Osteocyte (in vitro differentiated cells): ENCODE measurements at regions not wholly inside any gene's neighbourhood (a gene's known extent, or its start where the extent isn't known, plus 50 kb on each side); places are given as distances from the start of the nearest gene placed in this dataset.

Source experiments
- DNase-seq: peaks from one replicate; pipeline ENCODE4 v3.0.0; 2021; ENCODE audit warnings: mixed read lengths; ENCODE audit not compliant: unreplicated experiment; ENCODE audit errors: extremely low spot score
- H3K27ac Mint-ChIP-seq: one replicate; pipeline ENCODE4 v1.8.0; 2021; ENCODE audit warnings: mild to moderate bottlenecking, mixed read lengths; ENCODE audit not compliant: unreplicated experiment
- H3K27me3 Mint-ChIP-seq: one replicate; pipeline ENCODE4 v1.8.0; 2021; ENCODE audit warnings: mixed read lengths; ENCODE audit not compliant: unreplicated experiment
- H3K36me3 Mint-ChIP-seq: one replicate; pipeline ENCODE4 v1.8.0; 2021; ENCODE audit warnings: mixed read lengths; ENCODE audit not compliant: unreplicated experiment
- H3K4me1 Mint-ChIP-seq: one replicate; pipeline ENCODE4 v1.8.0; 2021; ENCODE audit warnings: mixed read lengths; ENCODE audit not compliant: unreplicated experiment
- H3K4me3 Mint-ChIP-seq: one replicate; pipeline ENCODE4 v1.8.0; 2021; ENCODE audit warnings: mild to moderate bottlenecking, moderate library complexity, mixed read lengths; ENCODE audit not compliant: unreplicated experiment
- H3K9me3 Mint-ChIP-seq: one replicate; pipeline ENCODE4 v1.8.0; 2021; ENCODE audit warnings: mixed read lengths; ENCODE audit not compliant: unreplicated experiment
- CTCF ChIP-seq: fragments of 200-600 bp; sonication (generic); IDR thresholded peaks from 2 replicates; pipeline ENCODE4 v1.5.0; 2021; ENCODE audit warnings: antibody characterized with exemption, mild to moderate bottlenecking, moderate library complexity

DNA sequence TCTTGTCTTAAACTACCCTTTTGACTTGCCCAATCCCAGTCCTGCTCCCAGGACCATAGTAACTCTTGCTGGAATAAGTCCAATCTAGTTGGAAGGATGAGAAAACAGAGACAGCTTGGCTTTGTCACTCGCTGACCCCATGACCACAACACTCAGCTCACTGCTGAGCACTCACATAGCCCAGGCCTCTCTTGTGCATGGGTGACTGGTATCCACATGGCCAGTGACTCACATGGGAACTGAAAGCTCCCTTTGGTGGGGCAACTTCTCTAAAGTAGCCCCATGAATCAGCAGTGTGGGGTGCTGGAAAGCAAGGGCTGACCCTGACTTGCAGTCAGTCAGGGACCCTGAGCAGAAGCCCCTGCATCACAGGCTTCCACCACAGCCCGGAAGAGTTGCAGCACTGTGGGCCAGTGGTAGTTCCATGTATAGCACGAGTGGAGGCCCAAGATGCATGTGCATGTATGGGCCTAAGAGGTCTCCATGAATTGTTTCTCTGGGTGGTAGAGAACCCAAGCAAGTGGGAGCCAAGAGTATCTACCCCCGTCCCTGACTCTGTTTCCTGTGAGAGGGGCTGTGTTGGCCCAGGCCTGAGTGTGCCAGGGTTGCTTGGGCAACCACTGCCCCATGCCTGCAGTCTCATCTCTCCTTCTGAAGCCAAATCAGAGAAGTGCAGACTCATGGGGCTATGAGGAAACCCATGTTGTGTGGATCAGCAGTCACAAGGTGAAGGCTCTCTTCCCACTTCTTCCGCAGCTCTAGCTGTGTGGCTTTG is 62.1 kb upstream of the XCR1 start:
- no peaks in the 10 kb centered on the region for H3K9me3 Mint-ChIP-seq
- H3K27ac Mint-ChIP-seq: no peak overlapping the region
- H3K36me3 Mint-ChIP-seq: no peaks in the 10 kb centered on the region
- H3K4me1 Mint-ChIP-seq: no peaks in the 10 kb centered on the region
- TF ChIP-seq CTCF: no peak
- H3K4me3 Mint-ChIP-seq: no peak overlapping the region
- peaks cover 17% of the 10 kb centered on the region for H3K27me3 Mint-ChIP-seq
- DNase-seq: no peak

DNA sequence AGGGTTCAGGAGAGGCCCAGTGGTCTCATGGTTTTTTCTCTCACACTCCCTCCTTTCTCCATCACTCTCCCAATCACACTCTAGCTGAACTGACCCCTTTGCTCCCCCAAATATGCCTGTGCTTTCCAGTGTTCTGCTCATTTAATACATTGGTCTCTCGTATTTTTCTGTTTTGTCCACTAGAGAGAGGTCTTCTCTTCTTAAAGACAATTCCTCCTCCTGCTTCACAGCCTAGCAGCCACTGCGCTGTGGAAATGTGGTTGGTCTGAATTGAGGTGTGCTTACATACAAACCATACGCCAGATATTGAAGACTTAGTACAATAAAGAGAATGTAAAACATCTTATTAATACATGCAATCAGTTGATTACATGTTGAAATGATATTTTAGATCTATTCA is 60.6 kb upstream of the XCR1 start:
- Mint-ChIP-seq H3K36me3 (no peaks in the 10 kb centered on the region), H3K4me3 (no peak overlapping the region), H3K4me1 (no peaks in the 10 kb centered on the region), H3K27me3 (peaks cover 19% of the 10 kb centered on the region), H3K9me3 (no peaks in the 10 kb centered on the region), H3K27ac (no peak overlapping the region)
- TF ChIP-seq CTCF: peak; percentile 17
- no peak for DNase-seq

DNA sequence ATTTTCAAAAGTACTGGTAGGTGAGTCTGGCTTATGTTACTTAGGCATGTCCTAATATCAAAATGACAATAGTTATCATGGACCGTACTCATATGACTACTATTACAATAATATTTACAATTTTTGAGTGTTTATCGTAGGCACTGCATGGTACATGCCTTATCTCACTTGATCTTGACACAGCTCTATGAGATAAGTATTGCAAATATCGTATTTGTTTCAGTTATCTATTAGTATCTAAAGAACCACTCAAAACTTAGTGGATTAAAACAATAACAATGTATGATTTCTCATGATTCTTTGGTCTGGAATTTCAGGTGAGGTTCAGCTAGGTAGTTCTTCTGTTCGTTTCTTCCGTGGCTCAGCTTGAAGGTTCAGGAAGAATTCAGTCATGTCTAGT is 59.7 kb upstream of the XCR1 start:
- no peaks in the 10 kb centered on the region for H3K36me3 Mint-ChIP-seq
- no peaks in the 10 kb centered on the region for H3K4me1 Mint-ChIP-seq
- H3K27ac Mint-ChIP-seq: no peak overlapping the region
- H3K27me3 Mint-ChIP-seq: peaks cover 19% of the 10 kb centered on the region
- no peak for DNase-seq
- H3K9me3 Mint-ChIP-seq: no peaks in the 10 kb centered on the region
- H3K4me3 Mint-ChIP-seq: no peak overlapping the region
- TF ChIP-seq CTCF: no peak

DNA sequence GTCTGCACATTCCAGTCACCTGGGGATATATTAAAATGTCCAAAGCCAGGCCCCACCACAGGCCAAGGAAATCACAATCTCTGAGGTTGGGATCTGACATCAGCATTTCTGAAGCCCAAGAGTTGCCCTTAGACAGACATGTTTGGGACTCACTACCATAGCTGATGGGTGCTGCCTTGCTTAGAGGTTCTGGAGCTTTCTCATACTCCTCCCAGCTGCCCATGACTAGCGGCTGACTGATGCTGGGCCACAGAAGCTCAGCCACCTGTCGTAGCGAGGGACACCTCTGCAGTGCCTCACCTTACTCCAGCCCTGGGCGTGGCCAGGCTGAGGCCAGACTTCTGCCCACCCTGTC is 58.8 kb upstream of the XCR1 start:
- Mint-ChIP-seq H3K9me3 (no peaks in the 10 kb centered on the region), H3K36me3 (no peaks in the 10 kb centered on the region), H3K4me1 (no peaks in the 10 kb centered on the region), H3K27ac (no peak overlapping the region), H3K4me3 (no peak overlapping the region), H3K27me3 (peaks cover 18% of the 10 kb centered on the region)
- TF ChIP-seq CTCF: no peak
- DNase-seq: no peak

DNA sequence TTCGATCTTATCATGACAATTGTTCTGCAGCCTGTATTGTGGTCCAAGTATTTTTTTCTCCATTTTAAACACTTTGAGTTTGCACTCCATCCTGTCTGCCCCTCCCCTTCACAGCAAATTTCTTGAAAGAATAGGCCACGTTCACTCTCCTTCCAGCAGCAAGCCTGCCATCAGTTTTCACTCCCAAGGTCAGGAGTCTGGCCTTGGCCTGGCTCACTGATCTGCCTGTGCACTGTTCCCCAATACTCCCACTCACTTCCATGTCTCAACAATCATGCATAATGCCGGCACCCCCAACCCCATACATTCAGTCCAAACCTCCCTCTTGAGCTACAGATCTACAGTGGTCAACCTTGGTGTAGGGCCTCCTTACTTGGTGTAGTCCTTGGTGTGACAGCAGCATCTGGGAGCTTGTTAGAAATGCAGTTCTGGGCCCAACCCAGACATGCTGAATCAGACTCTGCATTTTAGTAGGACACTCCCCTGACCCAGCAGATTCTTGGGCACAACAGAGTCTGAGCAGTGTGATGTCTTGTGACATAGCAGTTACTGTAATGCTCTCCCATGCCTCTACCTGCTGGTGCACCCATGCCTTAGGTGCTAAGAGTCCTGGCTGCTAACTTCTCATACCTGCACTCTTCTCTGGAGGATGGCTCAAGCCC is 58.3 kb upstream of the XCR1 start:
- Mint-ChIP-seq H3K27me3 (peaks cover 23% of the 10 kb centered on the region), H3K36me3 (no peaks in the 10 kb centered on the region), H3K4me1 (no peaks in the 10 kb centered on the region), H3K9me3 (no peaks in the 10 kb centered on the region), H3K27ac (no peak overlapping the region), H3K4me3 (no peak overlapping the region)
- no peak for DNase-seq
- TF ChIP-seq CTCF: no peak
